EL (cell line): ENCODE measurements at regions not wholly inside any gene's neighbourhood (a gene's known extent, or its start where the extent isn't known, plus 50 kb on each side); places are given as distances from the start of the nearest gene placed in this dataset.
"Not testable (repeated sequence)": the region's sequence is repeated elsewhere in the genome, so short reads cannot be mapped to it uniquely, and the experiment has no call there.

Experiments
- DNase-seq: peaks from one replicate; pipeline ENCODE4 v3.0.0-alpha.2; 2016

DNA sequence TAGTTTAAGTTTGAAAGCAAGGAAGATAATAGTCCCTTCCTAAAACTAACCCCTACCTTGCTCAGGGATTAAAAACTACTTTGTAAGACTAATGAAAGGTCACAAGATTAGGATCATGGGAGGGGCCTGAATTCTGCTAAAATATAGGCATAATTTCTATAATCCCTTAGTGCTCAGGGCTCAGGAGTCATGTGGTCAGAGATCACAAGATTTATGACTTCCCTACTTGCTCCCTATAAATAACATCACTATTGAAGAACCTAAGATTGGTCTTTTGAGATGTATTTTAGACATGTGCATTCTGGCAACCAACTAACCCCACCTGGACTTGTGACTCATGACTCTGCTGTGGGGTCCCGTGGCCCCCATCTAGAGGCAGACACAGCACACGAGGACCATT is 81.1 kb downstream of the STMND1 start:
- DNase-seq = no peak

GRCh38 chr6:17186925-17187324 is 85.1 kb downstream of the STMND1 start:
- DNase-seq = no peak

- peak; percentile 6 for DNase-seq
These were observed 87.9 kb upstream of the RBM24 start for GRCh38 chr6:17193106-17193775.

DNA sequence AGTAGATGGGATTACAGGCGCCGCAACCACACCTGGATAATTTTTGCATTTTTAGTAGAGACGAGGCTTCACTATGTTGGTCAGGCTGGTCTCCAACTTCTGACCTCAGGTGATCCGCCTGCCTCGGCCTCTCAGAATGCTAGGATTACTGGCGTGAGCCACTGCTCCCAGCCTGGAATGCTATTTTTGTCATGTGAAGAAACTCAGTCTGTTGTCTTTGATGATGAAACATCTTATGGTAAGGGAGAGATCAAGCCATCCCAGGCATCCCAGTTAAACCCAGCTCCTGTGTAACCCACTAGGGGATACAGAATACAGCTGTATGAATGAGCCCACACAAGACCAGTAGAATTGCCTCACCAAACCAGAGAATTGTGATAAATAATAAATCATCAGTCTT is 83.6 kb upstream of the RBM24 start:
- no peak for DNase-seq

GRCh38 chr6:17200395-17200794 is 80.8 kb upstream of the RBM24 start:
- no peak for DNase-seq

DNA sequence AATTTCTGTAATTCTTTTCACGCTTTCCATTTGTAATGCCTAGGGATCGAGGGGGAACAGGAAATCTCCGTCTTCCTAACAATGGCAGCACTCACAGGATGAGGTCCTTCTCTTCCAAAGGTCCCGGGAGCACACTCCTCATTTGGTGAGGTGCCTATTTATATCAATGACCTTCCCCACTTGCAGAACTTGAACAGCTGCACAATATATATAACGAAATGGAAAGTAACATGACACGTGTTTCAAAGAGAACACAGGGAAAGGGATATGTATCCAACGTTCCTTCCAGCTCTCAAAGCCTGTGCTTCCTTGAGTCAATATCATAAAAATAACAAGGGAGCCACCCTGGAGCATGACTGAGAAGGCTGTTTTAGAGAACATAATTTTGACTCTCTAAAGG is 78.6 kb upstream of the RBM24 start:
- no peak for DNase-seq

DNA sequence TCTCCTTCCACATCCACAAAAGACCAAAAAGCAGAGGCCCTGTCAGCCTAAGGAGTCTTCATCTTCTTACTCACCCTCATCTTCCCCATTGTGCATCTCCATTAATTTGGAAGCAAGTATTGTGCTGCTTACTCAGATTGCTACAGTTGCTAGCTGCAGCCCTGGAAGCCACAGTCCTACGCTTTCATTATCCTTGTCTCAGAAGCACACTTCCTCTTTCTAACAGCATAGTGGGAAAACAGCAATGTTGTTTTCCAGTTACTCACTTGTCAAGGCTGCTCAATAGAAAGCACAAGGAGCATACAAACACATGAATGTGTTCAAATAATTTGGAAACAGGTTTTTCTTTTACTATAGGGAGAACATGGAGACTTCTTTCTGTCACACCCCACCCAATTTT is 76.6 kb upstream of the RBM24 start:
- no peak for DNase-seq

DNA sequence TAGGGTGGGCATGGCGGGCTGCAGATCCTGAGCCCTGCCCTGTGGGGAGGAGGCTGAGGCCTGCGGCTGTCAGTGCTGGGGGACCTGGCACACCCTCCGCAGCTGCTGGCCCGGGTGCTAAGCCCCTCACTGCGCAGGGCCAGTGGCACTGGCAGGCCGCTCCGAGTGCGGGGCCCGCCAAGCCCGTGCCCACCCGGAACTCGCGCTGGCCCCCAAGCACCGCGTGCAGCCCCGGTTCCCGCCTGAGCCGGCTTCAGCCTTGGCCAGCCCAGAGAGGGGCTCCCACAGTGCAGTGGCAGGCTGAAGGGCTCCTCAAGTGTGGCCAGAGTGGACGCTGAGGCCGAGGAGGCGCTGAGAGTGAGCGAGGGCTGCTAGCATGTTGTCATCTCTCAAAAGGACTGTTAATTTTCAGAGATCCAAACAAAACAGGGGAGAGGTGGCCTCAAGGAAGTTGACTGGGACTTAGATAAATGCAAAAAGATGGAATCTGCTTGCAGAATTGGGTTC is 74.5 kb upstream of the RBM24 start:
- no peak for DNase-seq

DNA sequence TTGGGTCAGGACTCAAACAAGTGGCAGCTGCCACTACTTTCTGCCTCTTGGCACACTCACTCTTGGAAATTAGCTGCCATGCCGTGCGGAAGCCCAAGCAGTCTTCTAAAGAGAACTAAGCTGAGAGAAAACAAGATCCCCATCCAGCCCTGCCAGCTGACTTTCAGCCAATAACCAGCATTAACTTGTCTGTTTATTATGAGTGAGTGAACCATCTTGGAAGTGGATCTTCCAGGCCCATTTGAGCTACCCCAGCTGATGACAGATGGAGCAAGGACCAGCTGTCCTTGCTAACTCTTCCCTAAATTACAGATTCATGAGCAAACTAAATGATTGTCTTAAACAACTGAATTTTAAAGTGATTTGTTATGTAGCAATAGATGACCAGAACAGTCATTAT is 73.9 kb upstream of the RBM24 start:
- DNase-seq = no peak

DNA sequence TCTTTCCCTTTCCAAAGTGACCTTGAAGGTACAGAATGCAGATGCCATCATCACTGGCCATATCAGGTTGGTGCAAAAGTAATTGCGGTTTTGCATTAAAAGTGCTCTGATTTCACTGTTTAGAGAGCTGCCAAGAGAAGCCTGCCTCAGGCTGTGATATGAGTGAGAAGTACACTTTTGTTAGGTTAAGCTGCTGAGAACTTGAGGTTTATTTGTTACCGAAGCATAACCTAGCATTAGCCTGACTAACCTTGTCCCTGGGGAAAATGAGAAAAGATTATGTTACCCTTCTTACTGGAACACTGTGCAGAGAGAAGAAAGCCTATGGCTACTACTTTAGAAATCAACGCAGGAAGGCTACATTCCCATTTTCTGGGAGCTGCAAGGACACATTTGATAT is 70.5 kb upstream of the RBM24 start:
- no peak for DNase-seq

- no peak for DNase-seq
These were observed 70.1 kb upstream of the RBM24 start for GRCh38 chr6:17211101-17211500.

- DNase-seq = no peak
These were observed 68.4 kb upstream of the RBM24 start for GRCh38 chr6:17212546-17213371.

GRCh38 chr6:17214106-17214505 is 67.1 kb upstream of the RBM24 start:
- DNase-seq = no peak

GRCh38 chr6:17216972-17217371 is 64.2 kb upstream of the RBM24 start:
- not testable (repeated sequence) for DNase-seq

GRCh38 chr6:17218023-17218748 is 63.0 kb upstream of the RBM24 start:
- no peak for DNase-seq

DNA sequence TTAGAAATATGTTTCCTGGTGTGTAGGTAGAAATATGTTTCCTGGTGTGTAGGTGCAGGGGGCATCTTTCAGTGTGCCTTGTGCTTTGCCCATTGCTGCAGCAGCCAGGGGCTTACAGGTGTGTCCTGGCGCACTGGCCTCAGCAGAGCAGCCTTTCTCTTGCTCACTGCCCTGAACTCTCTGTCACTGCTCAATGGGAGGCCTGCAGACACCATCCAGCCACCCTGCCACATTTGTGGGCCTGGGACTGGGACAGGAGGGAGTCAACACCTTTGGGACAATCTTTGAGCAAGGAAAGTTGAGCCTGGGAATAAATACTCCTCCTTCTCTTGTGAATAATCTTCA is 62.4 kb upstream of the RBM24 start:
- no peak for DNase-seq

DNA sequence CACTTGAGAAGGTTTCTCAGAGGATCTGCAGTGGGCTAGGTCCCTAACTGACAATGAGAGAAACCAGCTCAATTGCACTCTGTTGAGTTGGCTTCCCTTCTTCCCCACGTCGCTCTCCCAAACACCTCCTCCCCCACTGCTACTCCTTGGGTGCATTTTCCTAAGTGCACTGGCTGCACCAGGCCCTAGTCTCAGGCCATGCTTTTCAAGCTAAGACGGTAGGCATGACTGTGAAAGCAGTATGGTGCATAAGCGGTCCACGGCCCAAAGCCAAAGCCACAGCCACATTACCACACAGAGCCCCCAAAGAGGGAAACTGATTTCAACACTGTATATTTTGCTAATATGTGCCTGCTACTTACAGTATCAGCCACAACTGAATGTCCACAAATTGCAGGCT is 62.1 kb upstream of the RBM24 start:
- no peak for DNase-seq

DNA sequence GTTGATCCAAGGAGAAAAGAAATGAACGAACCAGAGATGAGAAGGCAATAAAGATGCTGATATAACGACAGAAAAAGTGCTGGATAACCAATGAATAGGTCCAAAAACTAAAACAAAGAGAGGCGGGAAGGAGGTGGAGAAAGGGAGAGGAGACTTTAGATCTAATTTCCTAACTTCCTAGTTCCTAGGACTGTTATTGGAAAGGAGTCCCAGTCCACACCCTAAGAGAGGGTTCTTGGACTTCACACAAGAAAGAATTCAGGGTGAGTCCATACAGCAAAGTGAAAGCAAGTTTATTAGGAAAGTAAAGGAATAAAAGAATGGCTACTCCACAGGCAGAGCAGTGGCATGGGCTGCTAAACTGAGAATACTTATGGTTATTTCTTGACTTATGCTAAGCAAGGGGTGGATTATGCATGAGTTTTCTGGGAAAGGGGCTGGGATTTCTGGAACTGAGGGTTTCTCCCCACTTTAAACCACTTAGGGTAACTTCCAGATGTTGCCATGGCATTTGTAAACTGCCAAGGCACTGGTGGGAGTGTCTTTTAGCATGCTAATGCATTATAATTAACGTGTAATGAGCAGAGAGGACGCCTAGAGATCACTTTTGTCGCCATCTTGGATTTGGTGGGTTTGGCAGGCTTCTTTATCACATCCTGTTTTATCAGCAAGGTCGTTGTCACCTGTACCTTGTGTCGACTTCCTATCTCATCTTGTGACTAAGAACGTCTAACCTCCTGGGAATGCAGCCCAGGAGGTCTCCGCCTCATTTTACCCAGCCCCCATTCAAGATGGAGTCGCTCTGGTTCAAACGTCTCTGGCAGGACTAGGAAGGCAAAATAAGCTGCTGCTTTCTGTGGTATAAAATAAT is 60.9 kb upstream of the RBM24 start:
- no peak for DNase-seq

GRCh38 chr6:17224056-17224455 is 57.1 kb upstream of the RBM24 start:
- no peak for DNase-seq

GRCh38 chr6:17224501-17224900 is 56.7 kb upstream of the RBM24 start:
- DNase-seq = not testable (repeated sequence)

- no peak for DNase-seq
These were observed 55.2 kb upstream of the RBM24 start for GRCh38 chr6:17225767-17226630.

- no peak for DNase-seq
These were observed 54.4 kb upstream of the RBM24 start for GRCh38 chr6:17226786-17227233.
